Erythroblast (primary cell): ENCODE measurements at regions not wholly inside any gene's neighbourhood (a gene's known extent, or its start where the extent isn't known, plus 50 kb on each side); places are given as distances from the start of the nearest gene placed in this dataset.

Experiments used
- GATA1 ChIP-seq: IDR thresholded peaks from 2 replicates; pipeline ENCODE4 v1.6.1; 2011; ENCODE audit warnings: low read depth, mild to moderate bottlenecking, control low read depth, low read length, moderate library complexity
- POLR2A ChIP-seq: IDR thresholded peaks from 2 replicates; pipeline ENCODE4 v1.6.1; 2011; ENCODE audit warnings: mild to moderate bottlenecking, low read length

DNA sequence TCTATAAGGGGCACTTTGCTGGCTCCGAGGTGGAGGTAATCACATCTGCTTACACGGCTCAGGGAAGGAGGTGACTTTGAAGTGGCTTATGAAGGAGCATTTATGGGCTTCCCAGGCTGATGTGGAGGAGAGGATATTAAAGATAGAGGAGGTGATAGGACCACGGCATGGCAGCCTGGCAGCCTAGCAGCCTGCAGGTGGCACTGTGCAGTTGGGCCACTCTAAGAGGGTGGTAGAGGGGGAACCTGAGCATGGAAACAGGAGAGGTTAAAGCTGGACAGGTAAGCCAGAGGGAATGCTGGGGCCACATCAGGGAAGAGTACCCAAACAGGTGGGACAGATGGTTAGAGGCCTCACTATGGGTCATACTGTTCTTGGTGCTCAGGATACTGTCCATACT, 375.0 kb downstream of the WDR72 start:
- TF ChIP-seq POLR2A (no peak), GATA1 (no peak)
